ENCODE measurements at regions not wholly inside any gene's neighbourhood (a gene's known extent, or its start where the extent isn't known, plus 50 kb on each side); places are given as distances from the start of the nearest gene placed in this dataset.

DNA sequence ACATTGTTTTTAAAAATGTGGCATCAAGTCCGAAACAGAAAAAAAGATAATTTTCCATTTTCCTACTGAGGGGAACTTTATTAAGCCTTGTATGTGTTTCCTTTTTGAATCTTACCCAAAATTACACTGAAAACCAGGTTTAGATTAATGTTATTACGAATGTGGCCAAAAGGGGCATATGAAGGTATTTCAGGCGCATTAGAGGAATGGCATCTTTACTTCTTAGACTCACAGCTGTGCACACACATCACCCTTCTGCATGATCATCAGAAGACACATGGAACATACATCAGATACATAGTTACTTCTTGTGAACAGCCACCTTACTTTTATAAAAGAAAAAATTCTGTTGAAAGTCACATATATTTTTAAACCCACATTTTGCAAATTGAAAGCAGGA is 58.6 kb upstream of the ZPBP start:
- no peak for DNase-seq (ENCODE audit: low read depth)
- no peak overlapping the region for H3K4me3 ChIP-seq (ENCODE audit: low read depth, low read length)
- TF ChIP-seq, protein P1, sequence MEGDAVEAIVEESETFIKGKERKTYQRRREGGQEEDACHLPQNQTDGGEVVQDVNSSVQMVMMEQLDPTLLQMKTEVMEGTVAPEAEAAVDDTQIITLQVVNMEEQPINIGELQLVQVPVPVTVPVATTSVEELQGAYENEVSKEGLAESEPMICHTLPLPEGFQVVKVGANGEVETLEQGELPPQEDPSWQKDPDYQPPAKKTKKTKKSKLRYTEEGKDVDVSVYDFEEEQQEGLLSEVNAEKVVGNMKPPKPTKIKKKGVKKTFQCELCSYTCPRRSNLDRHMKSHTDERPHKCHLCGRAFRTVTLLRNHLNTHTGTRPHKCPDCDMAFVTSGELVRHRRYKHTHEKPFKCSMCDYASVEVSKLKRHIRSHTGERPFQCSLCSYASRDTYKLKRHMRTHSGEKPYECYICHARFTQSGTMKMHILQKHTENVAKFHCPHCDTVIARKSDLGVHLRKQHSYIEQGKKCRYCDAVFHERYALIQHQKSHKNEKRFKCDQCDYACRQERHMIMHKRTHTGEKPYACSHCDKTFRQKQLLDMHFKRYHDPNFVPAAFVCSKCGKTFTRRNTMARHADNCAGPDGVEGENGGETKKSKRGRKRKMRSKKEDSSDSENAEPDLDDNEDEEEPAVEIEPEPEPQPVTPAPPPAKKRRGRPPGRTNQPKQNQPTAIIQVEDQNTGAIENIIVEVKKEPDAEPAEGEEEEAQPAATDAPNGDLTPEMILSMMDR (conservative IDR thresholded peaks at IDR 0.05; ENCODE audit: low read depth, low read length) = no peak

DNA sequence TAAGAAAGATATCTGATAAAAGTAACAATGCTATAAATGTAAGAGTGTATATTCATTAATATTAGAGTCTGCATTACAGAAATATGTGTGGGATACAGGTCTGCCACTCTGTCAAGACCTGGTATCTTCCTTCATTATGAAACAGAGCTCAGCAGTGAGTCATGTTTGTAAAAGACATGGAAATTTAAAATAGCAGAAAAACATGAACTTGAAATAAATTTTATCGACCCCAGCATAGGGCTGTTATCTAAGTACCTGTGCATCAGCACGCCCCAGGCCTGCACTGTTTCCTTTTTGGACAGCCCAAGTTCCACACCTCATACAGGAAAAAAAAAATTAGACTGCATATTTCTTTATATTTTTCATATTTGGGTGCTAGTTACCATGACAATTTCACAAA is 58.0 kb upstream of the ZPBP start:
- TF ChIP-seq, protein P1 (conservative IDR thresholded peaks at IDR 0.05; ENCODE audit: low read depth, low read length) = no peak

DNA sequence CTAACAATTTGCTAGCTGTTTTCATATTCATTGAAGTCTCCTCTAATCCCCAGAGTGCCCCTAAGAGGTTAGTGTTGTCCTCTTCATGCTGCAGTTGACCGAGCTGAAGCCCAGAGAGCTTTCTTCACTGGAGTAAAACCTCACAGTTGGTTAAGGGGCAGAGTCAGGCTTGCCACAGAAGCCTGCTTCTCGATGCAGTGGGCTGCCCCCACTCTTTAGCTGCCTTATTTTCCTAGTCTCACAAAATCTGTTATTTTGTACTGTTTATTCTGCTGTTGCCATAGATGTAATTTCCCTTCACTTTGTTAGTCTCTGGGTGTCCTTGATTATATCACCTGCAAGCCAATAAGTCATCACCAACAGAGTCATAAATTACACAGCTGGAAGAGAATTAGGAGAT is 56.3 kb upstream of the ZPBP start:
- no peak for DNase-seq (ENCODE audit: low read depth)
- TF ChIP-seq, protein P1 (conservative IDR thresholded peaks at IDR 0.05; ENCODE audit: low read depth, low read length) = no peak
- H3K4me3 ChIP-seq (ENCODE audit: low read depth, low read length) = no peak overlapping the region

More for the DNA sequence above, 58.0 kb upstream of the ZPBP start:
- H3K4me3 ChIP-seq (ENCODE audit: low read depth, low read length) = no peak overlapping the region
- no peak for DNase-seq (ENCODE audit: low read depth)

DNA sequence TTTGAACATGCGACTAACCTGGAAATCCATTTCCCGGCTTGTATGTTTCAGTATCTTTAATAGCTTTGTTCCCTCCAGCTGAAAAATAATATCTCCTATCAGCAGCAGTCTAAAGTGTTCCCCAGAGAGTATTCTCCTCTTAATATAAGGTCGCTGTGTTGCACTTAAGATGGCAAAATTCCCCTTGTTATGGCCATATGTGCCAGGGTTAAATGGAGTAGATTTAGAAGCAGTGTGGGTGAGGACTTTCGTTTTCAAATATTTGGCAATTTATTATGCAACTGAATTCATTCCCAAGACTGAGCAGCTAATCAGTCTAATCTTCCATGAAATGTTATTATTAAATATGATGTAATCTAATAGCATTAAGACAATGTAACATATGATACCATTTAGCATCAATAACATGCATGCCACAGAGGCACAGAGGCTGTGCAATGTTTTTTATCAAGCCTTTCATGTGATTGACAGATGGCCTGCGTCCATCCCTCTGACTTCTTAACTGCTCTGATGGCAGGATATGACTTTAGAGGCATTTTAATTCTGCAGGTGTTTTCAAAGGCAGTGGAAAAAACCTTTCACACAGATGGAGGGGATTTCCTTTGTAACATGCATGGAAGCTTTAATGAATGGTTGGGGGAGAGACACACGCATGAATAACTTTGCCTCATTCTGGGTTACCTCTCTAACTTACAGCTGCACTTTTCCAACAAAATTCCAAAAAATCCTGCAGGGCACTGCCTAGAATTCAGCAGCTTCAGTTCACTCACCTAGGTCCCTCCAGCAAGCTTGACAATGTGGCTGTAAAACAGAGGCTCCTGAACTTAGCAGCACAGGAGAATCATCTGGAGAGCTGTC is 55.1 kb upstream of the ZPBP start:
- TF ChIP-seq, protein P1 (conservative IDR thresholded peaks at IDR 0.05; ENCODE audit: low read depth, low read length) = no peak
- DNase-seq (ENCODE audit: low read depth) = no peak
- H3K4me3 ChIP-seq (ENCODE audit: low read depth, low read length) = no peak overlapping the region

DNA sequence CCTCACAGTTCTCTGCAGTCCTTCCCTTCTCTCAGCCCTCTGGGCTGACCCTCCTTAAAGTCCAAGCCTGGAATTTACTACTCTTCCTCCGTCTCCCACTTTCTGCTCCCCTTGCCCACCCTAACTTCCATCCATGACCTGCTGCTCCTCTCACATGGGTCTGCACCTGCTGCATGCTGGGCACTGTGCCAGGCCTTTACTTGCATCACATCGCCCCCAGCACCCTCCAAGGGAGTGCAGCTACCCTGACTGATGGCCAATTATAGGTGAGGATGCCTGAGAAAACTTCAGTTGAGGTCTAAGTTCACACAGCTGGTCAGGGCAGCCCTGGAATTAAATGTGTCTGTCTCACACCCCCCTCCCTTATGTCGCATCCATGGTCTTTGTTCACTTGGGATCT is 53.6 kb upstream of the ZPBP start:
- TF ChIP-seq, protein P1 (conservative IDR thresholded peaks at IDR 0.05; ENCODE audit: low read depth, low read length) = no peak
- H3K4me3 ChIP-seq (ENCODE audit: low read depth, low read length) = no peak overlapping the region
- DNase-seq (ENCODE audit: low read depth) = no peak

DNA sequence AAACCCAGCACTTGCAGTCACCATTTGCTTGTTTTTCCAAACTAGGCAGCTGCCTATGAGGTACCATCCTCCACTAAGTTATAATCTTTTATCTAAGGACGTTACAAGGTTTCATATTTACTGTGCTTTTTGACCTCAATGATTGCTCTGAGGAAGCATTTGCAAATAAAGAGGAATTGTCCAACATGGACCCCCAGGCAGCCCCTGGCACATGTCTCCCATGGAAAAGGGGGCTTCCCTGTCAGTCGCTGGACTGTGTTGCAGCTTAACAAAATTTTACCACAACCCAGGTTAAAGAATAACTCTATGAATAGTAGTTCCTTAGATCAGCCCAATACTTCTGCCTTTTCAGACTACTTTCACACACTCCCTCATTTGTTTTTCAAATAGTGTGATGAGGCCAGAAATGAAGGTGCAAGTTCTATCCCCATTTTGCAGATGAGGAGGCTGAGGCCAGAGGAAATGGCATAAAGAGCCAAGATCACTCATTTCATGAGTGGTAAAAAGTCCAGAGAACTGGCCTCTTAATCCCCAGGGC is 52.8 kb upstream of the ZPBP start:
- no peak for DNase-seq (ENCODE audit: low read depth)
- H3K4me3 ChIP-seq (ENCODE audit: low read depth, low read length) = no peak overlapping the region
- TF ChIP-seq, protein P1 (conservative IDR thresholded peaks at IDR 0.05; ENCODE audit: low read depth, low read length) = no peak

DNA sequence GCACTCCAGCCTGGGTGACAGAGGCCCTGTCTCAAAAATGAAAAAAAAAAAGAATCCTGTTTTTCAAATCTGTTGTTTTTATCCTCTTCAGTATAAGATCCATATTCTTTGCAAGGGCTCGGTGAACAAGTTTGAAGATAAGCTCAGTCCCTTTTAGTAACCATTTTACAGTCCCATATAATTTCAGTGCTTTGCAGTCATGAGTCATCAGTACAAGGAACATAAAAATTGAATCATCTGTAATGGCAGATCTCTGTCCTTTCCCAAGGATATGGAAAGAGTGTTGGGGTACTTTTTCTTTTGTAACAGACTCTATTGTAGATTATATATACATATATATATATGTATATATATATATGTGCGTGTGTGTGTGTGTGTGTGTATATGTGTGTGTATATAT is 52.2 kb upstream of the ZPBP start:
- DNase-seq (ENCODE audit: low read depth) = no peak
- no peak overlapping the region for H3K4me3 ChIP-seq (ENCODE audit: low read depth, low read length)
- TF ChIP-seq, protein P1 (conservative IDR thresholded peaks at IDR 0.05; ENCODE audit: low read depth, low read length) = no peak
